IMR-90 (cell line): ENCODE measurements at regions not wholly inside any gene's neighbourhood (a gene's known extent, or its start where the extent isn't known, plus 50 kb on each side); places are given as distances from the start of the nearest gene placed in this dataset.

Source experiments
- ATAC-seq: fragments of 200-7000 bp; cut with Tn5 transposase; 2 replicates; pipeline ENCODE4 v1.9.1; 2020; ENCODE audit warnings: low read depth, mild to moderate bottlenecking, moderate library complexity
- BruUV-seq: library from RNA; stranded (reverse); fragments of 400-500 nt; replicated peaks from 2 replicates; lab custom pipeline; 2021; lab: Mats Ljungman, UMichigan
- CTCF ChIA-PET: fragments of 300-600 bp; formaldehyde crosslinking; extraction: SDS; loops from one replicate; lab custom pipeline; 2021; ENCODE audit warnings: antibody characterized with exemption; lab: Yijun Ruan, JAX
- POLR2A ChIA-PET: fragments of 300-600 bp; sonication (Branson Sonifier 250); formaldehyde crosslinking; loops from one replicate; lab custom pipeline; 2022; ENCODE audit warnings: antibody characterized with exemption; ENCODE audit not compliant: unreplicated experiment; lab: Charles Lee
- DNase-seq: peaks from one replicate; pipeline ENCODE4 v3.0.0; 2013
- H2AFZ ChIP-seq: replicated peaks from 2 replicates; pipeline ENCODE3; 2013; ENCODE audit warnings: low read length, mild to moderate bottlenecking; ENCODE audit not compliant: poor library complexity
- H2AK5ac ChIP-seq: 2 replicates; pipeline ENCODE4 v1.6.1; 2013; ENCODE audit warnings: low read depth, low read length, inconsistent platforms
- H2AK9ac ChIP-seq: replicated peaks from 2 replicates; pipeline ENCODE3; 2013; ENCODE audit warnings: mild to moderate bottlenecking, low read depth, low read length, moderate library complexity; ENCODE audit not compliant: poor library complexity
- H2BK120ac ChIP-seq: 2 replicates; pipeline ENCODE4 v1.6.1; 2013; ENCODE audit warnings: low read depth, low read length, inconsistent platforms
- H2BK15ac ChIP-seq: 3 replicates; pipeline ENCODE4 v1.6.1; 2013; ENCODE audit warnings: low read depth, low read length, inconsistent platforms
- H2BK20ac ChIP-seq: 2 replicates; pipeline ENCODE4 v1.6.1; 2013; ENCODE audit warnings: low read depth, mild to moderate bottlenecking, inconsistent platforms, low read length, moderate library complexity
- H2BK5ac ChIP-seq: 2 replicates; pipeline ENCODE4 v1.6.1; 2013; ENCODE audit warnings: mild to moderate bottlenecking, low read depth, low read length, inconsistent platforms; ENCODE audit not compliant: poor library complexity, severe bottlenecking
- H3K14ac ChIP-seq: replicated peaks from 2 replicates; pipeline ENCODE4 v1.6.1; 2013; ENCODE audit warnings: low read depth, low read length, inconsistent platforms
- H3K18ac ChIP-seq: 2 replicates; pipeline ENCODE4 v1.6.1; 2013; ENCODE audit warnings: low read depth, low read length, control low read depth
- H3K23ac ChIP-seq: 2 replicates; pipeline ENCODE4 v1.6.1; 2013; ENCODE audit warnings: low read depth, low read length, inconsistent platforms
- H3K27ac ChIP-seq: 2 replicates; pipeline ENCODE4 v1.5.1; 2013; ENCODE audit warnings: mild to moderate bottlenecking, control low read depth, low read length; ENCODE audit not compliant: insufficient read depth
- H3K27me3 ChIP-seq: 2 replicates; pipeline ENCODE4 v1.6.1; 2013; ENCODE audit warnings: low read length; ENCODE audit not compliant: control insufficient read depth, insufficient read depth
- H3K36me3 ChIP-seq: 2 replicates; pipeline ENCODE4 v1.6.1; 2013; ENCODE audit warnings: low read length, mixed read lengths; ENCODE audit not compliant: control insufficient read depth, insufficient read depth
- H3K4ac ChIP-seq: 2 replicates; pipeline ENCODE4 v1.6.1; 2013; ENCODE audit warnings: low read depth, low read length, inconsistent platforms
- H3K4me1 ChIP-seq: 2 replicates; pipeline ENCODE4 v1.6.1; 2013; ENCODE audit warnings: low read length, mixed read lengths; ENCODE audit not compliant: control insufficient read depth, insufficient read depth
- H3K4me2 ChIP-seq: 2 replicates; pipeline ENCODE4 v1.6.1; 2013; ENCODE audit warnings: low read depth, mild to moderate bottlenecking, control low read depth, low read length, moderate library complexity
- H3K4me3 ChIP-seq: 2 replicates; pipeline ENCODE4 v1.5.1; 2013; ENCODE audit warnings: low read depth, mild to moderate bottlenecking, control low read depth, low read length, moderate library complexity; ENCODE audit not compliant: insufficient read depth
- H3K56ac ChIP-seq: 2 replicates; pipeline ENCODE4 v1.6.1; 2013; ENCODE audit warnings: low read length, inconsistent platforms; ENCODE audit not compliant: insufficient read depth; ENCODE audit errors: extremely low read depth
- H3K79me1 ChIP-seq, 2 experiments: 2 replicates each; pipeline ENCODE4 v1.6.1; 2013; ENCODE audit warnings: low read length in 2 of 2, inconsistent platforms in 1 of 2, low read depth in 1 of 2
- H3K9ac ChIP-seq: 2 replicates; pipeline ENCODE4 v1.6.1; 2013; ENCODE audit warnings: low read depth, low read length, control low read depth
- H3K9me1 ChIP-seq: 2 replicates; pipeline ENCODE4 v1.6.1; 2013; ENCODE audit warnings: low read length, inconsistent platforms; ENCODE audit not compliant: insufficient read depth
- H3K9me3 ChIP-seq: 2 replicates; pipeline ENCODE4 v1.6.1; 2013; ENCODE audit warnings: low read length; ENCODE audit not compliant: control insufficient read depth, insufficient read depth
- H4K20me1 ChIP-seq: 2 replicates; pipeline ENCODE4 v1.6.1; 2013; ENCODE audit warnings: low read length, inconsistent platforms; ENCODE audit not compliant: insufficient read depth
- H4K5ac ChIP-seq: 2 replicates; pipeline ENCODE4 v1.6.1; 2013; ENCODE audit warnings: mild to moderate bottlenecking, low read depth, low read length, control low read depth
- H4K8ac ChIP-seq, 2 experiments: 2 replicates each; pipeline ENCODE4 v1.6.1; 2013; ENCODE audit warnings: low read depth in 2 of 2, low read length in 2 of 2, control low read depth in 1 of 2, inconsistent platforms in 1 of 2
- H4K91ac ChIP-seq: 2 replicates; pipeline ENCODE4 v1.6.1; 2013; ENCODE audit warnings: low read depth, low read length, inconsistent platforms; ENCODE audit not compliant: insufficient read depth
- BHLHE40 ChIP-seq: fragments of 150-350 bp; IDR thresholded peaks from 2 replicates; pipeline ENCODE4 v1.6.1; 2016; ENCODE audit warnings: mild to moderate bottlenecking, low read depth, low read length
- CEBPB ChIP-seq: IDR thresholded peaks from 2 replicates; pipeline ENCODE4 v1.6.1; 2012; ENCODE audit warnings: low read depth, low read length, improper control_type of control experiment
- CHD1 ChIP-seq: IDR thresholded peaks from 2 replicates; pipeline ENCODE4 v1.6.1; 2012; ENCODE audit warnings: low read depth, low read length, improper control_type of control experiment
- CTCF ChIP-seq: conservative IDR thresholded peaks from 2 replicates; pipeline ENCODE4 v1.5.1; 2012; ENCODE audit warnings: mild to moderate bottlenecking, low read depth, low read length, improper control_type of control experiment
- ELK1 ChIP-seq: fragments of 150-350 bp; IDR thresholded peaks from 2 replicates; pipeline ENCODE4 v1.6.1; 2016; ENCODE audit warnings: low read depth, mild to moderate bottlenecking, low read length, moderate library complexity, borderline replicate concordance
- FOS ChIP-seq: fragments of 150-350 bp; IDR thresholded peaks from 2 replicates; pipeline ENCODE4 v1.6.1; 2016; ENCODE audit warnings: low read depth, low read length
- MAFK ChIP-seq: IDR thresholded peaks from 2 replicates; pipeline ENCODE4 v1.6.1; 2012; ENCODE audit warnings: low read depth, low read length, improper control_type of control experiment
- MAZ ChIP-seq: IDR thresholded peaks from 2 replicates; pipeline ENCODE4 v1.6.1; 2012; ENCODE audit warnings: low read depth, mild to moderate bottlenecking, low read length, improper control_type of control experiment, moderate library complexity, borderline replicate concordance
- MXI1 ChIP-seq: IDR thresholded peaks from 2 replicates; pipeline ENCODE4 v1.6.1; 2012; ENCODE audit warnings: low read depth, mild to moderate bottlenecking, low read length, moderate library complexity, borderline replicate concordance
- NFE2L2 ChIP-seq: fragments of 150-350 bp; IDR thresholded peaks from 2 replicates; pipeline ENCODE4 v1.6.1; 2016; ENCODE audit warnings: low read depth, mild to moderate bottlenecking, low read length
- POLR2A ChIP-seq: IDR thresholded peaks from 2 replicates; pipeline ENCODE4 v1.6.1; 2012; ENCODE audit warnings: mild to moderate bottlenecking, low read depth, low read length
- RAD21 ChIP-seq: IDR thresholded peaks from 2 replicates; pipeline ENCODE4 v1.6.1; 2012; ENCODE audit warnings: low read length, improper control_type of control experiment
- RCOR1 ChIP-seq: IDR thresholded peaks from 2 replicates; pipeline ENCODE4 v1.6.1; 2012; ENCODE audit warnings: mild to moderate bottlenecking, low read length, improper control_type of control experiment; ENCODE audit not compliant: insufficient replicate concordance
- RFX5 ChIP-seq: IDR thresholded peaks from 2 replicates; pipeline ENCODE4 v1.8.0; 2012; ENCODE audit warnings: low read depth, mild to moderate bottlenecking, low read length, moderate library complexity
- SMC3 ChIP-seq: fragments of 150-350 bp; IDR thresholded peaks from 2 replicates; pipeline ENCODE4 v1.6.1; 2016; ENCODE audit warnings: low read depth, mild to moderate bottlenecking, antibody characterized with exemption, low read length, moderate library complexity
- USF2 ChIP-seq: fragments of 150-350 bp; IDR thresholded peaks from 2 replicates; pipeline ENCODE4 v1.6.1; 2017; ENCODE audit warnings: mild to moderate bottlenecking, antibody characterized with exemption, low read length, low read depth
- WGBS, 2 experiments: methylation state at CpG; one replicate each; pipeline versions ENCODE4 v1.1.5 to v1.1.7; 2013; ENCODE audit warnings: missing lambda C conversion rate in 2 of 2; ENCODE audit not compliant: insufficient read length in 1 of 2; ENCODE audit errors: extremely low coverage in 2 of 2; 5-methylcytosine and 5-hydroxymethylcytosine counted together
- dilution Hi-C: fragments of 300-500 bp; cut with HindIII; formaldehyde crosslinking; loops from one replicate; pipeline ENCODE4 v1.14.3; 2018; ENCODE audit warnings: low sequenced_read_pairs; ENCODE audit not compliant: unreplicated experiment
- in situ Hi-C: fragments of 300-500 bp; cut with MboI; formaldehyde crosslinking; loops from 3 replicates; pipeline ENCODE4 v1.14.3; 2019; ENCODE audit warnings: low sequenced_read_pairs, inconsistent platforms, mixed read lengths
- intact Hi-C: fragments of 100-400 bp; cut with micrococcal nuclease; formaldehyde crosslinking; loops from 2 replicates; pipeline ENCODE4 v1.10.0; 2022

GRCh38 chr5:167242701-167243100 lies 1048.7 kb upstream of the WWC1 start:
- H3K4me1 ChIP-seq: no peaks in the 10 kb centered on the region
- H3K18ac ChIP-seq: no peak overlapping the region
- no peak overlapping the region for H2AK9ac ChIP-seq
- in situ Hi-C loops (no loop called here), dilution Hi-C loops (no loop called here), intact Hi-C loops (loop anchor here (5.0 to 10.0 kb wide), 2 partner anchors 325 to 1608 kb away; no protein-coding TSS in a partner anchor)
- ATAC-seq (no peak), DNase-seq (no peak)
- no TSS peak for BruUV-seq
- POLR2A ChIA-PET: no interaction called here
- H2AFZ ChIP-seq: no peak overlapping the region
- no peak overlapping the region for H3K4me3 ChIP-seq
- no peaks in the 10 kb centered on the region for H3K36me3 ChIP-seq
- no peak overlapping the region for H2BK20ac ChIP-seq
- H3K9me3 ChIP-seq: no peaks in the 10 kb centered on the region
- no peak overlapping the region for H4K8ac ChIP-seq
- no peak overlapping the region for H4K91ac ChIP-seq
- H2BK15ac ChIP-seq: no peak overlapping the region
- no peak overlapping the region for H3K14ac ChIP-seq
- H3K56ac ChIP-seq: no peak overlapping the region
- no peaks in the 10 kb centered on the region for H3K27me3 ChIP-seq
- CTCF ChIA-PET: no interaction called here
- no peak overlapping the region for H2AK5ac ChIP-seq
- 50% methylated on average over 2 of the region's 4 CpGs; no CpG with 5 or more reads in 1 of the 2 experiments for WGBS, 2 experiments
- no peak overlapping the region for H2BK120ac ChIP-seq
- H3K4me2 ChIP-seq: no peak overlapping the region
- H2BK5ac ChIP-seq: no peak overlapping the region
- no peak overlapping the region for H3K27ac ChIP-seq
- no peak overlapping the region for H3K9ac ChIP-seq
- no peaks in the 10 kb centered on the region for H3K79me1 ChIP-seq
- H4K5ac ChIP-seq: no peak overlapping the region
- TF ChIP-seq CHD1: no peak
- TF ChIP-seq BHLHE40: no peak
- TF ChIP-seq NFE2L2: no peak
- TF ChIP-seq RCOR1: no peak
- no peak for TF ChIP-seq MAFK
- no peak for TF ChIP-seq MXI1
- TF ChIP-seq SMC3: no peak
- no peak for TF ChIP-seq USF2
- TF ChIP-seq CEBPB: no peak
- no peak for TF ChIP-seq ELK1
- TF ChIP-seq RAD21: no peak
- TF ChIP-seq MAZ: no peak
- no peak for TF ChIP-seq POLR2A
- no peak for TF ChIP-seq RFX5
- TF ChIP-seq FOS: no peak
- no peak for TF ChIP-seq CTCF
- no peak overlapping the region for H3K4ac ChIP-seq
- H4K20me1 ChIP-seq: no peaks in the 10 kb centered on the region
- no peaks in the 10 kb centered on the region for H3K9me1 ChIP-seq
- no peak overlapping the region for H3K23ac ChIP-seq
